Endothelial cell of umbilical vein (primary cell): ENCODE measurements at regions not wholly inside any gene's neighbourhood (a gene's known extent, or its start where the extent isn't known, plus 50 kb on each side); places are given as distances from the start of the nearest gene placed in this dataset.

ENCODE experiments used
- EZH2 ChIP-seq: IDR thresholded peaks from 2 replicates; pipeline ENCODE4 v1.6.1; 2012; ENCODE audit warnings: borderline replicate concordance, low read depth, mild to moderate bottlenecking, moderate library complexity, low read length, inconsistent platforms; ENCODE audit not compliant: severe bottlenecking
- POLR2A ChIP-seq: IDR thresholded peaks from 2 replicates; pipeline ENCODE4 v1.6.1; 2012; ENCODE audit warnings: low read depth, mild to moderate bottlenecking, control low read depth, low read length
- TF ChIP-seq, protein P1 (sequence below), 2 donors: IDR thresholded peaks; 1 replicate in 1 of 2; 2 replicates in 1 of 2; pipeline ENCODE4 v1.5.1; 2011; ENCODE audit warnings: low read length in 2 of 2, mild to moderate bottlenecking in 2 of 2, moderate library complexity in 2 of 2, control low read depth in 1 of 2, inconsistent platforms in 1 of 2, low read depth in 1 of 2; ENCODE audit not compliant: insufficient read depth in 1 of 2; ENCODE audit errors: extremely low read depth in 1 of 2
- TF ChIP-seq, protein P2 (sequence below): IDR thresholded peaks from 2 replicates; pipeline ENCODE4 v1.6.1; 2011; ENCODE audit not compliant: insufficient read depth, insufficient read length

DNA sequence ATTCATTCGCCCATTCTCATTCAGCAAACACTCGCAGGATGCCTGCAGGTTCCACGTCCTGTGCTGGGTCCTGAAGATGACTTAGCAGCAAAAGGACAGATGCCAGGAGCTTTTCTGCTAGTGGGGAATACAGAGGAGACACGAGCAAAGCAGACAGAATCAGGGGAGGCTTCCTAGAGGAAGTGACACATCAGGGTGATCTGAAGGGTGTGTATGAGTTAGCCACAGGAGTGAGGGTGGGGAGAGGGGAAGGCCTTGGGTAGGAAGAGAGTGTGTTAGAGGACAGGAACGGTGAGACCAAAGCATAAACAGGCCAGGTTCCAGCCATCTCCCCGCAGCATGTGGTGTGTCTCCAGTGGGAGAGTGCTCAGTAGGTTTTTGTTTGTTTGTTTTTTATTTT lies 73.4 kb upstream of the GTSF1L start:
- TF ChIP-seq, protein P1, sequence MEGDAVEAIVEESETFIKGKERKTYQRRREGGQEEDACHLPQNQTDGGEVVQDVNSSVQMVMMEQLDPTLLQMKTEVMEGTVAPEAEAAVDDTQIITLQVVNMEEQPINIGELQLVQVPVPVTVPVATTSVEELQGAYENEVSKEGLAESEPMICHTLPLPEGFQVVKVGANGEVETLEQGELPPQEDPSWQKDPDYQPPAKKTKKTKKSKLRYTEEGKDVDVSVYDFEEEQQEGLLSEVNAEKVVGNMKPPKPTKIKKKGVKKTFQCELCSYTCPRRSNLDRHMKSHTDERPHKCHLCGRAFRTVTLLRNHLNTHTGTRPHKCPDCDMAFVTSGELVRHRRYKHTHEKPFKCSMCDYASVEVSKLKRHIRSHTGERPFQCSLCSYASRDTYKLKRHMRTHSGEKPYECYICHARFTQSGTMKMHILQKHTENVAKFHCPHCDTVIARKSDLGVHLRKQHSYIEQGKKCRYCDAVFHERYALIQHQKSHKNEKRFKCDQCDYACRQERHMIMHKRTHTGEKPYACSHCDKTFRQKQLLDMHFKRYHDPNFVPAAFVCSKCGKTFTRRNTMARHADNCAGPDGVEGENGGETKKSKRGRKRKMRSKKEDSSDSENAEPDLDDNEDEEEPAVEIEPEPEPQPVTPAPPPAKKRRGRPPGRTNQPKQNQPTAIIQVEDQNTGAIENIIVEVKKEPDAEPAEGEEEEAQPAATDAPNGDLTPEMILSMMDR (IDR thresholded peaks at IDR 0.05; ENCODE audit: extremely low read depth in 1 of 2, insufficient read depth in 1 of 2, low read depth in 1 of 2, low read length in 2 of 2) = no peak
- TF ChIP-seq EZH2 (no peak), POLR2A (no peak)
- TF ChIP-seq, protein P2, sequence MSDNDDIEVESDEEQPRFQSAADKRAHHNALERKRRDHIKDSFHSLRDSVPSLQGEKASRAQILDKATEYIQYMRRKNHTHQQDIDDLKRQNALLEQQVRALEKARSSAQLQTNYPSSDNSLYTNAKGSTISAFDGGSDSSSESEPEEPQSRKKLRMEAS = no peak
